ENCODE measurements at regions not wholly inside any gene's neighbourhood (a gene's known extent, or its start where the extent isn't known, plus 50 kb on each side); places are given as distances from the start of the nearest gene placed in this dataset.

DNA sequence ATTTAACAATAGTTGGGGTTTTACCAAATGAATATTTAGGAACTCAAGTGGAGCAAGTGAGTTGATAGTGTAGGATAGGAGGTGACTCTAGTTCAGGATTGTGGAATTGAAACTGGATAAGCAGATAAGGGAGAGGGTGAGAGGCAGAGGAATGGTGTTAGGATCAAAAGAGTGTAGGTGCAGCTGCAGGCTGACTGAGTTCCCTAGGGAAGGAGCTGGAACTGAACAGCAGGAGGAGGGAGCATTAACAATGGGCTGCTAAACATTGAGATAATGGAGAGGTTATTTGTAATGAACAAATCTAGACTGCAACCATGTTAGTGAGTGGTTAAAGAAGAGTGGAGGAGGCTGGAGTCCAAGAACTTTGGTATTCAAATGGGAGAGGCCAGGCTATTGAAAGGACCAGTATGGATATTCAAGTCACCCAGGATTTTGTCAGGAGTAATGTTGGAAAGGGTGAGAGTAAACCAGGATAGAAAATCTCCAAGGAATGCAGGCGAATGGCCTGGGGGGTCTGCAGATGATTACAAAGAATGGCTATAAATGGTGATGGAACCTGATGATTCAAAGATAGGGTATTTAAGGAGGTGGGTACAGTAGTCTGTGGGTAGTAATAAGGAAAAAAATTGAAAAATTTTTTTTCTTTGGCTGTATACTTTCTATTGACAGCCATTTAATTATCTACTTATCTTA lies 497.1 kb upstream of the TENM3 start:
- TF ChIP-seq, protein P1, sequence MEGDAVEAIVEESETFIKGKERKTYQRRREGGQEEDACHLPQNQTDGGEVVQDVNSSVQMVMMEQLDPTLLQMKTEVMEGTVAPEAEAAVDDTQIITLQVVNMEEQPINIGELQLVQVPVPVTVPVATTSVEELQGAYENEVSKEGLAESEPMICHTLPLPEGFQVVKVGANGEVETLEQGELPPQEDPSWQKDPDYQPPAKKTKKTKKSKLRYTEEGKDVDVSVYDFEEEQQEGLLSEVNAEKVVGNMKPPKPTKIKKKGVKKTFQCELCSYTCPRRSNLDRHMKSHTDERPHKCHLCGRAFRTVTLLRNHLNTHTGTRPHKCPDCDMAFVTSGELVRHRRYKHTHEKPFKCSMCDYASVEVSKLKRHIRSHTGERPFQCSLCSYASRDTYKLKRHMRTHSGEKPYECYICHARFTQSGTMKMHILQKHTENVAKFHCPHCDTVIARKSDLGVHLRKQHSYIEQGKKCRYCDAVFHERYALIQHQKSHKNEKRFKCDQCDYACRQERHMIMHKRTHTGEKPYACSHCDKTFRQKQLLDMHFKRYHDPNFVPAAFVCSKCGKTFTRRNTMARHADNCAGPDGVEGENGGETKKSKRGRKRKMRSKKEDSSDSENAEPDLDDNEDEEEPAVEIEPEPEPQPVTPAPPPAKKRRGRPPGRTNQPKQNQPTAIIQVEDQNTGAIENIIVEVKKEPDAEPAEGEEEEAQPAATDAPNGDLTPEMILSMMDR (IDR thresholded peaks at IDR 0.05; ENCODE audit: insufficient read depth, low read depth, low read length), result no peak
- no peak for TF ChIP-seq EZH2 (IDR thresholded peaks at IDR 0.05; ENCODE audit: insufficient read depth, low read length)
